H9 (cell line): ENCODE measurements at regions not wholly inside any gene's neighbourhood (a gene's known extent, or its start where the extent isn't known, plus 50 kb on each side); places are given as distances from the start of the nearest gene placed in this dataset.

ENCODE experiments used
- DNase-seq: peaks from one replicate; pipeline ENCODE4 v3.0.0-alpha.2; 2017
- H2AFZ ChIP-seq: one replicate; pipeline ENCODE4 v1.6.1; 2013; ENCODE audit warnings: mild to moderate bottlenecking, low read length, control low read depth, moderate library complexity
- H2AK5ac ChIP-seq: 2 replicates; pipeline ENCODE4 v1.6.1; 2013; ENCODE audit warnings: low read length, control low read depth, mixed read lengths; ENCODE audit not compliant: insufficient read length
- H2BK120ac ChIP-seq: one replicate; pipeline ENCODE4 v1.6.1; 2013; ENCODE audit warnings: low read depth, mild to moderate bottlenecking, low read length, control low read depth, inconsistent platforms; ENCODE audit not compliant: poor library complexity, severe bottlenecking
- H2BK12ac ChIP-seq: 2 replicates; pipeline ENCODE4 v1.6.1; 2013; ENCODE audit warnings: low read length, control low read depth, mixed read lengths, low read depth; ENCODE audit not compliant: insufficient read length
- H2BK15ac ChIP-seq: 2 replicates; pipeline ENCODE4 v1.6.1; 2013; ENCODE audit warnings: low read depth, low read length, control low read depth
- H2BK20ac ChIP-seq: one replicate; pipeline ENCODE4 v1.6.1; 2013; ENCODE audit warnings: low read depth, mild to moderate bottlenecking, low read length, control low read depth, inconsistent platforms; ENCODE audit not compliant: poor library complexity, severe bottlenecking
- H2BK5ac ChIP-seq: 2 replicates; pipeline ENCODE4 v1.6.1; 2013; ENCODE audit warnings: low read length, control low read depth, mixed read lengths; ENCODE audit not compliant: insufficient read length
- H3K14ac ChIP-seq: 2 replicates; pipeline ENCODE4 v1.6.1; 2013; ENCODE audit warnings: low read length, control low read depth; ENCODE audit not compliant: insufficient read depth
- H3K18ac ChIP-seq: 2 replicates; pipeline ENCODE4 v1.6.1; 2013; ENCODE audit warnings: low read depth, mild to moderate bottlenecking, mixed read lengths, low read length, control low read depth; ENCODE audit not compliant: insufficient read length
- H3K23ac ChIP-seq: 2 replicates; pipeline ENCODE4 v1.6.1; 2013; ENCODE audit warnings: low read length, control low read depth, mixed read lengths, low read depth; ENCODE audit not compliant: insufficient read length
- H3K23me2 ChIP-seq: 2 replicates; pipeline ENCODE4 v1.6.1; 2013; ENCODE audit warnings: low read depth, mild to moderate bottlenecking, mixed read lengths, low read length, control low read depth; ENCODE audit not compliant: insufficient read length, poor library complexity, severe bottlenecking
- H3K27ac ChIP-seq: 2 replicates; pipeline ENCODE4 v1.5.1; 2013; ENCODE audit warnings: low read length, control low read depth, mixed read lengths, low read depth; ENCODE audit not compliant: insufficient read length
- H3K27me3 ChIP-seq: 2 replicates; pipeline ENCODE4 v1.6.1; 2013; ENCODE audit warnings: low read length, control low read depth, inconsistent platforms; ENCODE audit not compliant: insufficient read depth
- H3K4ac ChIP-seq: 2 replicates; pipeline ENCODE4 v1.6.1; 2013; ENCODE audit warnings: low read depth, mild to moderate bottlenecking, control low read depth, inconsistent platforms, low read length, moderate library complexity
- H3K4me1 ChIP-seq: 2 replicates; pipeline ENCODE4 v1.6.1; 2013; ENCODE audit warnings: low read length, control low read depth, inconsistent platforms; ENCODE audit not compliant: insufficient read depth
- H3K4me2 ChIP-seq: 2 replicates; pipeline ENCODE4 v1.6.1; 2013; ENCODE audit warnings: low read length, control low read depth, mixed read lengths; ENCODE audit not compliant: insufficient read length, insufficient read depth
- H3K56ac ChIP-seq: 2 replicates; pipeline ENCODE4 v1.6.1; 2013; ENCODE audit warnings: low read depth, mild to moderate bottlenecking, mixed read lengths, low read length, control low read depth; ENCODE audit not compliant: insufficient read length
- H3K79me1 ChIP-seq: 2 replicates; pipeline ENCODE4 v1.6.1; 2013; ENCODE audit warnings: low read depth, mild to moderate bottlenecking, moderate library complexity, low read length, control low read depth, inconsistent platforms; ENCODE audit not compliant: insufficient read depth, poor library complexity, severe bottlenecking
- H3K79me2 ChIP-seq: 2 replicates; pipeline ENCODE4 v1.6.1; 2013; ENCODE audit warnings: low read length, control low read depth, inconsistent platforms; ENCODE audit not compliant: insufficient read depth
- H3K9ac ChIP-seq: 2 replicates; pipeline ENCODE4 v1.6.1; 2013; ENCODE audit warnings: low read length, control low read depth, mixed read lengths; ENCODE audit not compliant: insufficient read length; ENCODE audit errors: extremely low read depth
- H3K9me3 ChIP-seq: one replicate; pipeline ENCODE4 v1.6.1; 2013; ENCODE audit warnings: low read depth, low read length, inconsistent platforms; ENCODE audit not compliant: control insufficient read depth
- H3T11ph ChIP-seq: one replicate; pipeline ENCODE4 v1.6.1; 2013; ENCODE audit warnings: mild to moderate bottlenecking, low read length, control low read depth, inconsistent platforms
- H4K20me1 ChIP-seq: one replicate; pipeline ENCODE4 v1.6.1; 2013; ENCODE audit not compliant: control insufficient read depth, insufficient read length, insufficient read depth
- H4K5ac ChIP-seq: 2 replicates; pipeline ENCODE4 v1.6.1; 2013; ENCODE audit warnings: low read depth, mild to moderate bottlenecking, mixed read lengths, low read length, control low read depth; ENCODE audit not compliant: insufficient read length
- H4K8ac ChIP-seq: replicated peaks from 2 replicates; pipeline ENCODE4 v1.6.1; 2013; ENCODE audit warnings: low read length, control low read depth, mixed read lengths, low read depth; ENCODE audit not compliant: insufficient read length
- H4K91ac ChIP-seq: 2 replicates; pipeline ENCODE4 v1.6.1; 2013; ENCODE audit warnings: low read depth, mild to moderate bottlenecking, moderate library complexity, mixed read lengths, low read length, control low read depth; ENCODE audit not compliant: insufficient read length
- H3K27ac Mint-ChIP-seq, 3 experiments: 2 replicates in 2 of 3; 3 replicates in 1 of 3; pipeline ENCODE4 v1.8.0; 2020 to 2021; ENCODE audit warnings: mixed read lengths in 3 of 3, mild to moderate bottlenecking in 1 of 3, moderate library complexity in 1 of 3
- H3K27me3 Mint-ChIP-seq: 2 replicates; pipeline ENCODE4 v1.8.0; 2021; ENCODE audit warnings: low read depth, mild to moderate bottlenecking, moderate library complexity, mixed read lengths
- H3K36me3 Mint-ChIP-seq, 3 experiments: 2 replicates in 2 of 3; 3 replicates in 1 of 3; pipeline ENCODE4 v1.8.0; 2020 to 2021; ENCODE audit warnings: low read depth in 3 of 3, mixed read lengths in 3 of 3; ENCODE audit not compliant: insufficient read depth in 1 of 3
- H3K4me1 Mint-ChIP-seq, 2 experiments: 2 replicates each; pipeline ENCODE4 v1.8.0; 2020; ENCODE audit warnings: mixed read lengths in 2 of 2
- H3K4me3 Mint-ChIP-seq, 2 experiments: 2 replicates in 1 of 2; 3 replicates in 1 of 2; pipeline ENCODE4 v1.8.0; 2020 to 2021; ENCODE audit warnings: mild to moderate bottlenecking in 2 of 2, mixed read lengths in 2 of 2, moderate library complexity in 1 of 2
- H3K9me3 Mint-ChIP-seq, 2 experiments: 2 replicates in 1 of 2; 3 replicates in 1 of 2; pipeline ENCODE4 v1.8.0; 2020; ENCODE audit warnings: mild to moderate bottlenecking in 2 of 2, mixed read lengths in 2 of 2, moderate library complexity in 1 of 2
- CTCF ChIP-seq: fragments of 200-600 bp; sonication (generic); conservative IDR thresholded peaks from 3 replicates; pipeline ENCODE4 v1.8.0; 2021; ENCODE audit warnings: antibody characterized with exemption, mild to moderate bottlenecking
- WGBS: extraction: QIAGEN DNeasy Blood & Tissue Kit; methylation state at CpG from one replicate; pipeline ENCODE4 v1.1.7; 2013; ENCODE audit warnings: missing lambda C conversion rate, low lambda C conversion rate, mixed read lengths; ENCODE audit not compliant: insufficient read length; ENCODE audit errors: extremely low coverage; 5-methylcytosine and 5-hydroxymethylcytosine counted together

GRCh38 chr6:135600931-135601330, 103.4 kb upstream of the AHI1 start:
- Mint-ChIP-seq H3K9me3 (no peaks in the 10 kb centered on the region; a peak in 2 of 5 replicates), H3K27me3 (no peaks in the 10 kb centered on the region; the same call in 1 of the 2 replicates), H3K4me1 (peaks cover 0 to 3% of the 10 kb centered on the region in 2 experiments; a peak in 1 of 4 replicates), H3K27ac (no peak overlapping the region), H3K4me3 (no peak overlapping the region), H3K36me3 (no peaks in the 10 kb centered on the region; a peak in 1 of 7 replicates)
- no peak overlapping the region for H2BK15ac ChIP-seq
- no peak overlapping the region for H3K4ac ChIP-seq
- no peak overlapping the region for H2BK5ac ChIP-seq
- H4K8ac ChIP-seq: no peak overlapping the region
- H3K18ac ChIP-seq: no peak overlapping the region
- H3K27me3 ChIP-seq: no peaks in the 10 kb centered on the region
- H3K4me1 ChIP-seq: no peaks in the 10 kb centered on the region
- H3K9me3 ChIP-seq: no peaks in the 10 kb centered on the region
- no peak overlapping the region for H3K27ac ChIP-seq
- WGBS: no CpG with 5 or more reads among the region's 4 CpGs
- no peak overlapping the region for H3K4me2 ChIP-seq
- H2BK120ac ChIP-seq: no peak overlapping the region
- no peak for DNase-seq
- H3K23ac ChIP-seq: no peak overlapping the region
- H3T11ph ChIP-seq: no peak overlapping the region
- TF ChIP-seq CTCF: no peak
- no peak overlapping the region for H2AK5ac ChIP-seq
- H3K79me1 ChIP-seq: no peaks in the 10 kb centered on the region
- no peak overlapping the region for H3K14ac ChIP-seq
- H3K9ac ChIP-seq: no peak overlapping the region
- H4K5ac ChIP-seq: no peak overlapping the region
- H3K56ac ChIP-seq: no peak overlapping the region
- no peaks in the 10 kb centered on the region for H4K20me1 ChIP-seq
- H2BK20ac ChIP-seq: no peak overlapping the region
- no peak overlapping the region for H2BK12ac ChIP-seq
- H2AFZ ChIP-seq: no peak overlapping the region
- H4K91ac ChIP-seq: no peak overlapping the region
- H3K23me2 ChIP-seq: no peaks in the 10 kb centered on the region
- H3K79me2 ChIP-seq: no peaks in the 10 kb centered on the region
